HG03025 (cell line): ENCODE measurements at regions not wholly inside any gene's neighbourhood (a gene's known extent, or its start where the extent isn't known, plus 50 kb on each side); places are given as distances from the start of the nearest gene placed in this dataset.

Source experiments
- ATAC-seq: cut with Tn5 transposase; IDR thresholded peaks from one replicate; pipeline ENCODE4 v1.9.1; 2021; ENCODE audit warnings: mild to moderate bottlenecking, moderate library complexity; ENCODE audit not compliant: unreplicated experiment, low FRiP score

DNA sequence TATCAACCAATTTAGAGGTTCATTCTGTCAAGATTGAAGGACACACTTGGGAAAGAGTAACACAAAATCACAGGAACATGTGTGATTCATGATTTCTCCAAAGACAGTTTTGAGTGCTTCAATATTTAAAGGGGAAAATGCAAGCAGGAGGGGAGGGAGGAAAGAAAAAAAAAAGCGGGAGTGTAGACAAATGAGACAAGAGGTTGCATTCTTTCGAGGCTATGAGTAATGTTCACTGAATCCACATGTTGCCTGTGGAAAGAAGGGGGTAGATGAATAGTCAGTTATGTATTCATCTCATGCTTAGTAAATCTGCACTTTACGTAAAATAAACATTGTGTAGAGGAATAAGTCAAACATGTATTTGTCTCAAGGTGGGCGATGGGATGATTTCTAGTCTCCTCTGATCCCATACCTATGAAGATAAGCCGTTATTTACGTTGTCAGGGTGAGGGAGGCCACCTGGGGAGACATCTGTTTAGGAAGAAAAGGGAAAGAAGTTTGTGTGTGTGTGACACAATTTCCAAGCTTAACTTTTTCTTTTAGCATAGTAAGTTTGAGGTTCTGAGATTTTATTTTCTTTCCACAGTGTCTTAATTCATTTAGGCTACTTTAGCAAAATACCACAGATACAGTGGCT lies 211.0 kb upstream of the ZC3H15 start:
- no peak for ATAC-seq

DNA sequence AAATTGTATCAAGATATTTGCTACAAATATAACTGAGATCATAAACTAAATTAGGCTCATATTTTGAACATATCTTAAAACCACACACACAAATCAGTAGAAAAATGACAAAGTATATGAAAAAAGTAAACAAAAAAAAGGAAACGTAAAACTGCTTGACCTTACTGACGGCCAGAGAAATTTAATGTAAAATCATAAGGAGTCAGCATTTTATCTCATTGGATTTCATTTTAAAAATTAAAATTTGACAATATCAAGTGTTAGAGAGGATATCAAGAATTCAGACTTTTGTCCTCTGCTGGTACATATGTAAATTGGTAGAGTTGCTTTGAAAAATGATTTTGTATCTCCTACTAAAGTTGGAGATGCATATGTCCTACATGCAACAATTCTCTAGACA lies 209.2 kb upstream of the ZC3H15 start:
- no peak for ATAC-seq

DNA sequence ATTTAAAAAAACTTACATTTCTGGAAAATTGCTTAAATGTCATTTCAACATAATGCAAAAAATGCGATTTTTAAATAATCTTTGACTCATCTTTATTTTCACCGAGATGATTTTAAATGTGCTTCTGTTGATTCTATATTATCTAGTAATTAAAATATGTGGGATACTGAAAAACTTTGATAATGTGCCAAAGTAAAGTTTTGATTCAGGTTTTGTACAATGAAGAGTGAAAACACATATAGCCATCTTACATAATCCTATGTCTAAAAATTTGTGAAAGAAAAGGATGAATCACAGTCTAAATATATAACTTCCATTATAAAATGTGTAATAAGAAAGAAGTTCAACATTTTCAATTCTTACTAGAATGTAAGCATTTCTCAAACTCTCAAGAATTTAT lies 204.3 kb upstream of the ZC3H15 start:
- ATAC-seq, result no peak

DNA sequence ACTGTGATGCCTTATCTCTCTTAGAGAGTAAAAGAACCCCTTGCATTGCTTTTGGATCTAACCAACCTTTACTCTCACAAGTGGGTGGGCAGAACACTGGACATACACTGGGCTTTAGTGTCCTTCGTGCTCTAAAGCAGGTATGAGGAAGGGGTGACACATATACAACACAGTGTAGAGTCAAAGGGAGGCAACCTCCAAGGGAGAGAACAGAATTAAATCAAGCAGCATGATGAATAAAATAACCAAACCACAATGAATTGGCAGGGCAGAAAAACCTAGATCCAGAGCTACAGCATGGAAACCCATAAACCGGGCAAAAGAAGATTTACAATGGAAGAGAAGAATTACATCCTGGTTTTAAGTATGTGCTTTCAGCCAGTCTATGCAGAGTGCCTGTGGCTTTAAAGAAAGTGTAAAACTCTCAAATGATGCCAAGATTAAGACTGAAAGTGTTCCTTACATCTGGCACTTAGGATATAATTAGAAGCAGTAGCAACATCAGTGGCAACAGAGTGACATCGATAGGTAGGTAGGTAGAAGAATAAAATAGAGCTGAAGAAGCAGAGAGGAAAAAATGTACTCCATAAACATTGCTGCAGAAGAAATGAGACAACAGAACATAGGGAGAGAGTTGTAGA lies 191.7 kb upstream of the ZC3H15 start:
- ATAC-seq, result no peak

DNA sequence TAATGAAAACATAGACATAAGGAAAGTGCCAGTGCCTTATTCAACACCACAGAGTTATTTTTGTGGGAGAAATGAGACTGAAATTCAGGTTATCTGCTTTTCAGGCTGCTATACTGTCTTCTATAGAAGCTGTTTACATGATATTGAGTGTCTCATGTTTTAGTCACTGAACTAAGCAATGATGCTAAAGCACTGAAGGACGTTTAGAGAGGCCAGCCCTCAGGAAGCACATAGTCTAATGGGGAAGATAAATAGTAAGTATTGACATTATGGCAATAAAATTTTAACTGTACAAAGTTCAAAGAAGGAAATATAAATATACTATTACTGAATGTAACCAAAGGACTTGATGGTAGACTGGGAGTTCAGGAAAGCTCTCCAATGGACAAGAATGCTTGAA lies 186.4 kb upstream of the ZC3H15 start:
- no peak for ATAC-seq

DNA sequence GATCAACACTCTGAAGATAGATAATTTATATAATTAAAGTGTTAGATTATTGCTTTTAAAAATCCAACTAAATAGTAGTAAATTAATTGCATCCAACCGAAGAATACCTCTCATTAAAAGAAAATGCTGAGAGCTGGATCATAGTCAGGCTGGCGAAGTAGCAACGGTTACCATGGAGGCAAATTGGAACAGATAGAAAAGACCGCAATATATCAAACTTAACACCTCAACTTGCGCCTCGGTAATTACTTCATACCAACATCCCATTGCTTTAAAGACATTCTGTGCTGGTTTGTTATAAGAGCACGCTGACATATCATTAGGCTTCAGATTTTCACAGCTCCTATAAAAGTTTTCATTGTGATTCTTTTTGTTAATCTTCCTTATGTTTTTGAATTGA lies 183.8 kb upstream of the ZC3H15 start:
- no peak for ATAC-seq

DNA sequence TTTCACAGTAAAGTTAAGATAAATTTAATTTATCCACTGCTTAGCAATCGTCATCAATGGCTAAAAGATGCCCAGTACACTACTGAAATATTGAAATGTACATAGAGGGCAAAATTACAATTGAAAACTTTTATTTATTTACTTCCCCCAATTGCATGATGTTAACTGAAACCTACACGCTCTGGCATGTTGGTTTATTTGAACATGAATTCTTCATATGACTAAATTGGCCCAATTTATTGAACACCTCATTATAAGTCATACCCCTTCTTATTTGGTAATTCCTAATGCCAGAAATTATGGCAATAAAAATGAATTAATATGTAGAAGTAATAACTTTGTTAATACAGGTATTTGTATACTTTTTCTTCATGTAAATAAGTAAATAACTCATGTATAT lies 183.0 kb upstream of the ZC3H15 start:
- ATAC-seq, result no peak

DNA sequence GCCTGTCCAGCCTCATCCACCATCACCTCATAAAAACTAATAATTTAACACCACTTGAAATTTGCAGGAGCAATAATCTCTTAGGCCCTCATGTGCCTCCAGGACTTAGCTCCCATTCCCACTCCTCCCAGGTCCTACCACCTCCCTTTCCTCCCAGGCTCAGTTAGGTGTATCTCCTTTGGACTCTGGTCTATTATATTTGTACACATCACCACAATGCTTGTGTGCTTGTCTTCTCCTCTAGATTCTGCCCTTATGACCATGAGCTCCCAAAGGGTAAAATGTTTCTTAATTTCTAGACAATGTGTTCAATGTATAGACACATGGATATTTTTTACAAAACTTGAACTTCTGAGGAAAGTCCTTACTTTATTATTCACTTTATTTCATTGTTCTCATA lies 182.0 kb upstream of the ZC3H15 start:
- no peak for ATAC-seq

DNA sequence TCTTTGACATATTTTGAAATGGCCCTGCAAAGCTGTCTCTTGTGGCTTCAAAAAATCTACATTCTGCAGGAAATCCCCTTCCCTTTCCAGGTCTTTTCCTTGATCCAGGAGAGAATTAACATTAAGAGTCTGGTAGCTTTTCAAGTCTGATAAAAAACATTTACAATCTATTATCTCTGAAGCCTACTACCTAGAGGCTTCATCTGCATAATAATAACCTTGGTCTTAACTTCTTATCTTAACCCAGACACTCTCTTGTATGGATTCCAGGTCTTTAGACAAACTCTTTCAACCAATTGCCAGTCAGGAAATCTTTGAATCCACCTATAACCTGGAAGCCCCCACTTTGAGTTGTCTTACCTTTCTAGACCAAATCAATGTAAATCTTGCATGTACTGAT lies 179.3 kb upstream of the ZC3H15 start:
- no peak for ATAC-seq

DNA sequence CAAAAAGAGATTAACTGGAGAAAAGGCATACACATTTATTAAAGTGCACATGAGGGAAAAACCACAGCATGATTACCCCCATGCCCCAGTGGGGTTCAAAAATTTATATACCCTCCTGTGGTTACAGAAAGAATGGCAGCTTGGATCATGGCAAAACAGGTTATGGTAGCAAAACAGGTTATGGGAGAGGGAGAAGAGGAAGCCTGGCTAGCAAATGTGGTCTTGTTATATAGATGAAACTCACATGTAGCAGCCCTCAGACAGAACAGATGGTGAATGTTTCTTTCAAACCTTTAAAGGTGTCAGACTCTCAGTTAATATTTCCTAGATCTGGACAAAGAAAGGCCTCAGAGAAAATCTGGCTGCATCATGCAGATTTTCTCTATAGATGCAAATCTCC lies 178.2 kb upstream of the ZC3H15 start:
- ATAC-seq, result peak; percentile 64

DNA sequence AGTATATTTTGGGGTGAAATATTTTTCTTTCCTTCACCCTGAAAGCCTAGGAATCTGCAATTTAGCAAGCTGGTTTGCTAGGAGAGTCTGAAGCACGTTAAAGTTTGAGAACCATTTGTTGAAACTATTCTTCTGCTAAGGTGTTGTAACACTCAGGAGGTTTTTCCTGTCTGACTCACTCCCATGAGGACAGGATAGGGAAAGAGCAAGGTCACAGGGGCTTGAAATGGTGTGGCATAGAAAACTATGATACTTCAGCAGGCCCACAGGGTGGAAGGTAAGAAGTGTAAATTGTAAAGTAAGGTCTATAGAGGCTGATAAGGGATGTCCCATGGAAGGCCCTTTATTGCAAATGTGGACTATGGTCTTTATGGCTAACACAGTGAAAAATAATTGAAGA lies 177.7 kb upstream of the ZC3H15 start:
- no peak for ATAC-seq

DNA sequence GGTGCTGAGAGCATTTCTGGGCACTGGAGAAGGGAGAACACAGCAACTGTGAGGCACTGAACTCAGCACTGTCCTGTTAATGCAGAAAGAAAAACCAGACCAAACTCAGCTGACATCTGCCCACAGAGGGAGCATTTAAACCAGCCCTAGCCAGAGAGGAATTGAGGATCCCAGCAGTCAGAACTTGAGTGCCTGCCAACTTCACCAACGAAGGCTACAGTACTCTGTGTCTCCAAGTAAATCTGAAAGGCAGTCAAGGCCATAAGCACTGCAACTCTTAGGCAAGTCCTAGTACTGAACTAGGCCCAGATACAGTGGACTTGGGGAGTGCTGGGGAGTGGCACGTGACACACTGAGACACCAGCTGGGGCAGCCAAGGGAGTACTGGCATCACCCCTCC lies 176.2 kb upstream of the ZC3H15 start:
- ATAC-seq, result no peak

DNA sequence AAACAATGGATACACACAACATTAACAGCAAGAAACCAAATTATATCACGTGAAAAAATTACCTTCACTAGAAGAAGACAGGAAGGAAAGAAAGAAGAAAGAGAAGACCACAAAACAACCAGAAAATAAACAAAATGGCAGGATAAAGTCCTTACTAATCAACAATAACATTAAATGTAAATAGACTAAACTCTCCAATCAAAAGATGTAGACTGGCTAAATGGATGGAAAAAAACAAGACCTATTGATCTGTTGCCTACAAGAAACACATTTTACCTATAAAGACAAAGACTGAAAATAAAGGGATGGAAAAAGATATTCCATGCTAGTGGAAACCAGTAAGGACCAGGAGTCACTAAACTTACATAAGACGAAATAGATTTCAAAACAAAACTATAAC lies 167.0 kb upstream of the ZC3H15 start:
- ATAC-seq, result no peak

DNA sequence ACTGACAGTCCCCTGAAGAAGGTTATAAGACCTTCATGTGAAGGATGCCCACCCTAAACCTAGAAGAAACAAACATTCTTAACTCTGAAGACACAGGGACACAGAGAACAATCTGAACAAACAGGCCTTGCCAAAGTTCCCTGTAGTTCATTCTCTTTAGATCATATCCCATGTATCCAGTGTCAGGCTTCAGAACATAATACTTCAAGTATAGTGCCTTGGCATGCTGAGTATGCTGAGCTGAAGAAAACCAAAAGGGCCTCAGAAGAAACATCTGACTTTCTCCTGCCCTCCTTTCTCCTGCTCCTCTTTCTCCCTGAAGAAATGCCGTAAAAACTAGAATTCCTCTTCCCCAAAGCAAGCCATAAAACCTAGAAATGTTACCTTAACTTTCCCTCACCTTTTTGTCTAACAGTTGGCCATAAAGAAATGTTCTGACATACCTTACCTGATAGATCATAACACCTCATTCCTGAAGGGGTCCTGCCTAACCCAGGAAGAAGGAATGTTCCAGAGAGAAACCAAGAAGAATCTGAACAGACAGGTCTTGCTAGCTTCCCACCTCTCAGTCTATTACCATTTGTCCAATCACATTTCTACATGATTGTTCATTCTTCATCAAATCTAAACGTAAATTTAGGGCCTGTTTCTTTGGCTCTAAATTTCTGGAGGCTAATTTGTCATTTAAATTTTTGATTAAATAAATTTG lies 160.1 kb upstream of the ZC3H15 start:
- ATAC-seq, result no peak

DNA sequence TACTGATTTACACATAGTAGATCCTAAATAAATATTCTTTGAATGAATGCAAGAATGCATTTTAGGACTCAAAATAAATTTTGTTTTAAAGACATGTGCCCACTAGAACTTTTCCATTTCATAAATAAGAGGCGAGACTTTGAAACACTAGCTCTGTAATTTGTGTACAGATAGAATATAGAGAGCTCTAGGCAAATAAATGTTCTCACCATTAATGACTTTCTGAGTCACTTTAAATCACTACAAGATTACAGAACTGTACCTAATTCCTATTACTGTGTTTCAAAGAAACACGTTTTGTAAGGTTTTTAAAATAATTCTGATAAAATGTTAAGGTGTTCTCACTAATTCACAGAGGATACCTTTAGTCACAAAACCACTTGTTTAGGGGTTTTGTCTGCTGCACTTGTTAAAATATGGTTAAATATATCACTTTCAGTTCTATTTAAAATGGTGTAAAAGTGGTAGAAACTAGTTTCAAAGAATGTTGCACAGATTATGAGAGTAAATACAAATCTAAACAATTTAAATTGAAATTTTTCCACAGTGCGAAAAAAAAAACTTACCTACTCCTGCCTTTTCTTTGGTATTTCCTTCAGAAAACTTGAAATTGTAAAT lies 158.7 kb upstream of the ZC3H15 start:
- peak; percentile 89 for ATAC-seq

DNA sequence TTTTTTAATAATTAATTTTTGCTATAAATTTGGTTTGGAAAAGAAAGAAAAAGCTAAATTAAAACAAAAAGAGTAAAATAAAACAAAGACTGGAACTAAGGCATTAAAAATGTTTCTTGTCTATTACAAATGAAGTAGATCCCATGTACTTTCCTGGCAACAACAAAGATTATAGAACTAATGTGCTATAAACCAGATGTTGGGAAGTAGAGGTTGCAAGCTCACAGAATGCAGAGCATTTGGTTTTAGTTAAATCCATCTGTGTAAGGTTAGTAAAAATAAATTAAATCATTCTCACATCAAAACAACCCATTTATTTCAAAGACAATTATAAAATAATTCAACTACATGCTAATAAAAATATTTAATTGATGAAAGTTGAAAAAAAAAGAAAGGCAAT lies 157.2 kb upstream of the ZC3H15 start:
- no peak for ATAC-seq

DNA sequence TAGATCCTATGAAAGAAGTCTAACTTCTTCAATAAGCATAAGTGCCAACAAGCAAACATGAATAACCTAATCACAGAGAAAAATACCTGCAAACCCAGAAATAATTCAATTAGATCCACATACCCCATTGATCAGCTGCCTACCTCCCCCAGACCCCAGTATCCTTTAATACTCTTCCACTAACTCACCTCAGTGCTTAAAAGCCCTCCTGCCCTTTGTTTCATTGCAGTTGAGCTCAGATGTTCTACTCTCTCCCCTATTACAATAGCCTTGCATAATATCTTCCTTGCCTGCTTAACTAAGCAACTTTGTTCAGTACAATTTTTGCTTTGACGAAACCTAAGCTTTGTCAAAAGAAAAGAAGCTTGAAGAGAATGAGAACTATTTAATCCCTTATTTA lies 156.0 kb upstream of the ZC3H15 start:
- ATAC-seq, result no peak

DNA sequence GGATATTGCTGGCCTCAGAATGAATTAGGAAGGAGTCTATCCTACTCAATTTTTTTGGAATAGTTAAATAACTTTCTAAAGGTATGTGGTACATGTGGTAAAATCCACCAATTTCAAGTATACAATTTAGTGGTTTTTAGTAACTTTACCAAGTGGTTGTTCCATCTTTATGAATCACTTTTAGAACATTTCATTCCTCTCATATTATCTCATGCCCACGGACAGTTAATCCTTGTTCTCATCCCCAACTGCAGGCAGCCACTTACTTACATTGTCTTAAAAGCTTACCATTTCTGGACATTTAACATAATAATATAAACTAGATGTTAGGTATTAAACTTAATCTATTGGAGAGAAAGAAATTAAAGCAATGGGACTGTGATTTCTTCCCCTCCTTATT lies 146.3 kb upstream of the ZC3H15 start:
- ATAC-seq, result no peak

DNA sequence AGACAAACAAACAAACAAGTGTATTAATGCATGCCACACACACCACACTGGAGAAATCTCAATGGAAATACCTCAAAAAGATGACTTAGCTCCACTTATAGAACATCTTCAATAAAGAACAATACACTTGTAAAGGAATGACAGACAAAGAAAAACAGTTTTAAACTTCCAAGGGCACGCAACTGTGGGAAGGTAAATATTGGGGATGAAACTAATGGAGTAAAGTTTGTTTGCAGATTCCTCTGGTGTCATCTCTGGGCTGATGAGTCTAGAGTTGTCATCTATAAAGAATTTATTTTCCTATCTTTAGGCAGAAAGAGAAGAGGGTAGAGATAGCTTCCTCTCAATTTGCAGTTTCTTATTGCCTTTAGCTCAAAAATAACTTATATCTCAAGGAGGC lies 144.0 kb upstream of the ZC3H15 start:
- no peak for ATAC-seq

DNA sequence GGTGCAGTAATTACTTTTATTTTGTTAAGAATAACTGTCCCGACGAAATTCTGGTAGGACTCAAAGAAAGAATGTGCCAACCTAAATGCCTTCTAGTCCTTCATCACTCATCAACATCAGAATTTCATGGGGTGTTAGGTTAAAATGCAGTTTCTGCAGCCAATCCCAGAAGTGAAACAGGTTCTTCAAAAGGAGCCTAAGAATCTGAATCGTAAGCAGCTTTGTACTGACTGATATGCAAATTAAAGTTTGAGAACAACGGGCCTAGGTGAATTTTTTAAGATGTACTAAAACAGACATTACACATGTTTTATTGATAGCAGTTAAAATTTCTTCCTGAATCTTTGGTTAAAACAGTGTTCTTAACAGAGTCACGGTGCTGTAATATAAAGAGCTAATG lies 140.3 kb upstream of the ZC3H15 start:
- ATAC-seq, result no peak

DNA sequence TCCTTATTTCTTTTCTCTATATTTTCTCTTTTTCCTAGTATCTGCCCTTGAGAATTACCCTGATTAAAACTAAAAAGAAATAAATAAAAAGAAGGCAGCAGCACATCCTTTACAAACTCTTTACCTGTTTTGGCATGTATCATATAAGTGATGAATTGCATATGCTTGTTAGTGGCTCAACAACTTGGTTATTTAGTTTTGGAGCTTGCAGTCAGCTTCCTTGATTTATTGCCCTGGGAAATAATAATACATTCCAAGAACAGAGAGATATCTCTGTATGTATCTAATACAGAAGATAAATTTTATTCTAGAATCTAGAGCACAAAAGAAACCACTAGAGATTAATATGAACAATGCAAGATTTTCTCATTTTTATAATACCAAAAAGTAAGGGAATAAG lies 139.8 kb upstream of the ZC3H15 start:
- ATAC-seq, result no peak

DNA sequence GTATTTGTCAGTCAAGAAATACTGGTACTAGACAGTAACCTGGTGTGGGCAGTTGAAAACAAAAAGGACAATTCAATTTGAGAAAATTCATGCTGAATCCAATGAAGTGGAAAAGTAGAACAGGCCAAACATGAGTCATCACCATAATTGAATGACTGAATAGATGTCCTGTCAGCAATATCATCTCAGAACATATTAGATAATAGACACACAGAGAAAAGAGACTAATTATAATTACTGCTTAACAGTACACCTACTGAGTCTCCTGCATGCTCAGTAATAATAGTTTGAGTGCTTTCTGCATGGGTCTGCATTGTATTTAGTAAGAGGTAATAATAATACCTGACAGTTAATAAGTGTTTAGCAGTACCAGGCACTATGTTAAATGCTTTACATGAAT lies 138.6 kb upstream of the ZC3H15 start:
- no peak for ATAC-seq
